ENCODE measurements at regions not wholly inside any gene's neighbourhood (a gene's known extent, or its start where the extent isn't known, plus 50 kb on each side); places are given as distances from the start of the nearest gene placed in this dataset.
A peak's percentile ranks its signal among the peaks of the same experiment; 100 is the strongest.

DNA sequence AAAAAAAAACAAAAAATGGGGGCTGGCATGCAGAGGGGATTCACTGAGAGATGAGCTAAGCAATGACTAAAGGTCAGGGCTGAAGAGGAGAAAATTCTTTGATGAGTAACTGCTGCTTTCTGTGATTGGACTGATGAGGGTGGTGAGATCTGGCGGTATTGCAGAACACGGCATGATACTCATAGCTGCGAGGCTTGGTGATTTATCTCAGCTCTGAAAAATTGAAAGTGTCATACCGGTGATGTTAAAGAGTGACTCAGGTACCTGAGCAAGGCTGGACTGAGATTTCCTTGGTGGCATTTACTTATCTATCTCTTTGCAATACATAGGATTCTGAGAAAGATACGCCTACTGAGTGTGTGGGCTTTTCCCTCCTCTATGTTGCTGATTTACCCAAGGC, 204.1 kb upstream of the DDX53 start:
- no peak for DNase-seq (ENCODE audit: low spot score)
- Mint-ChIP-seq H3K4me1 (ENCODE audit: unreplicated experiment) (peaks cover 2% of the 10 kb centered on the region), H3K4me3 (ENCODE audit: unreplicated experiment) (no peak overlapping the region), H3K27me3 (ENCODE audit: unreplicated experiment) (no peaks in the 10 kb centered on the region), H3K27ac (ENCODE audit: unreplicated experiment) (no peak overlapping the region), H3K36me3 (ENCODE audit: low read depth, unreplicated experiment) (no peaks in the 10 kb centered on the region), H3K9me3 (ENCODE audit: unreplicated experiment) (no peaks in the 10 kb centered on the region)
- TF ChIP-seq, protein P1, sequence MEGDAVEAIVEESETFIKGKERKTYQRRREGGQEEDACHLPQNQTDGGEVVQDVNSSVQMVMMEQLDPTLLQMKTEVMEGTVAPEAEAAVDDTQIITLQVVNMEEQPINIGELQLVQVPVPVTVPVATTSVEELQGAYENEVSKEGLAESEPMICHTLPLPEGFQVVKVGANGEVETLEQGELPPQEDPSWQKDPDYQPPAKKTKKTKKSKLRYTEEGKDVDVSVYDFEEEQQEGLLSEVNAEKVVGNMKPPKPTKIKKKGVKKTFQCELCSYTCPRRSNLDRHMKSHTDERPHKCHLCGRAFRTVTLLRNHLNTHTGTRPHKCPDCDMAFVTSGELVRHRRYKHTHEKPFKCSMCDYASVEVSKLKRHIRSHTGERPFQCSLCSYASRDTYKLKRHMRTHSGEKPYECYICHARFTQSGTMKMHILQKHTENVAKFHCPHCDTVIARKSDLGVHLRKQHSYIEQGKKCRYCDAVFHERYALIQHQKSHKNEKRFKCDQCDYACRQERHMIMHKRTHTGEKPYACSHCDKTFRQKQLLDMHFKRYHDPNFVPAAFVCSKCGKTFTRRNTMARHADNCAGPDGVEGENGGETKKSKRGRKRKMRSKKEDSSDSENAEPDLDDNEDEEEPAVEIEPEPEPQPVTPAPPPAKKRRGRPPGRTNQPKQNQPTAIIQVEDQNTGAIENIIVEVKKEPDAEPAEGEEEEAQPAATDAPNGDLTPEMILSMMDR (IDR thresholded peaks at IDR 0.05; ENCODE audit: unreplicated experiment), result no peak

DNA sequence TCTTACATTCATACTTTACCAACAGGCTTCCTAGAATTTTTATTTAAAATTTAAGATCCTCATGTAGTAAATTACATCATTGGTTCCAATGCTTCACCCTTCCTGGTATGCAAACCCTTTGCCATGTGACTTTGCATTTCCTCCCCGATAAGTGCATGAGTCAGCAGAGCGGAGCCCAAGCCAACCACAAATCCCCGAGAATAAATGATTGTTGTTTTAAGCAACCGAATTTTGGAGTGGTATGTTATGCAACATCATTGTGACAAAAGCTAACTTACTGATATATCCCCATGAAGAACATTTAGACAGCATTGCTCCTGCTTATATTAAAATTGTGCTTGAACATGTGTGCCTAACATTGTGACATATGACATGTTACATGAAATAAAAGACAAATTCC, 199.4 kb upstream of the DDX53 start:
- H3K36me3 Mint-ChIP-seq (ENCODE audit: low read depth, unreplicated experiment), result no peaks in the 10 kb centered on the region
- H3K4me3 Mint-ChIP-seq (ENCODE audit: unreplicated experiment), result no peak overlapping the region
- DNase-seq (ENCODE audit: low spot score), result no peak
- H3K27ac Mint-ChIP-seq (ENCODE audit: unreplicated experiment), result no peak overlapping the region
- no peaks in the 10 kb centered on the region for H3K9me3 Mint-ChIP-seq (ENCODE audit: unreplicated experiment)
- H3K4me1 Mint-ChIP-seq (ENCODE audit: unreplicated experiment), result peaks cover 2% of the 10 kb centered on the region
- TF ChIP-seq, protein P1 (IDR thresholded peaks at IDR 0.05; ENCODE audit: unreplicated experiment), result no peak
- H3K27me3 Mint-ChIP-seq (ENCODE audit: unreplicated experiment), result no peaks in the 10 kb centered on the region

DNA sequence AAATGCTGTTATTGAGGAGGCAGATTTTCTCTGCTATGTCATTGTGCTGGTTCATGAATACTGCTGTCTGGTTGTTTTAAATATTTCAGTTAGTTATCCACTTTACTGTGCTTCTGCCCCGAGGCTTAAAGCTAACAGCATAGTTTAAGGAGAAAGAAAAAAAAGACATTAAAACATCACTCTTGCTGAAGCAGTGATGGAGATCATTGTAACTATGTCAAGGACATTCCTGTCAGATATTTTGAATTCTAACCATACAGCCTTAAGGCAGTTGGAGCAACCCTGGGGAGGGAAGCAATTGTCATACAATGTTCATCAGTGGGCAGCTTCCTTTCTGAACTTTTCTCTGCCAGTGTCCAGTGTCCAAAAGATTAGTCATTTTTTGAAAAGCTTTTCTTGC, 199.0 kb upstream of the DDX53 start:
- H3K4me1 Mint-ChIP-seq (ENCODE audit: unreplicated experiment), result peaks cover 2% of the 10 kb centered on the region
- H3K27ac Mint-ChIP-seq (ENCODE audit: unreplicated experiment), result no peak overlapping the region
- H3K9me3 Mint-ChIP-seq (ENCODE audit: unreplicated experiment), result no peaks in the 10 kb centered on the region
- TF ChIP-seq, protein P1 (IDR thresholded peaks at IDR 0.05; ENCODE audit: unreplicated experiment), result no peak
- no peak for DNase-seq (ENCODE audit: low spot score)
- no peak overlapping the region for H3K4me3 Mint-ChIP-seq (ENCODE audit: unreplicated experiment)
- no peaks in the 10 kb centered on the region for H3K27me3 Mint-ChIP-seq (ENCODE audit: unreplicated experiment)
- no peaks in the 10 kb centered on the region for H3K36me3 Mint-ChIP-seq (ENCODE audit: low read depth, unreplicated experiment)

DNA sequence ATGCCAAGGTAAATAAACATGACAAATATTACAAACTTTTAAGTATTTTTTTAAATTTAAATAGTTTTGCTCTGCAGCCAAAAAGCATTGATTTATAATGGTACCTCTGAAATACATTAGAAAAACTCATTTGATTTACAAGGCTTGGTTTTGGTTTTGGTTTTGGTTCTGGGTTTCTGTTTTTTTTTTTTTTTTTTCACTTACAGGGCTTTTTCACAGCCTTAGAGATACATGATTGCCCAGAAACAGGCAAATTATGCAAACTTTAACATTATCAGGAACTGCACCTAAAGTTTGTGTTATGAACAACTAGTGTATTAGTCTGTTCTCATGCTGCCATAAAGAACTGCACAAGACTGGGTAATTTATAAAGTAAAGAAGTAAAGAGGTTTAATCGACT, 196.4 kb upstream of the DDX53 start:
- Mint-ChIP-seq H3K27me3 (ENCODE audit: unreplicated experiment) (no peaks in the 10 kb centered on the region), H3K27ac (ENCODE audit: unreplicated experiment) (peak overlapping the region; percentile 24)

DNA sequence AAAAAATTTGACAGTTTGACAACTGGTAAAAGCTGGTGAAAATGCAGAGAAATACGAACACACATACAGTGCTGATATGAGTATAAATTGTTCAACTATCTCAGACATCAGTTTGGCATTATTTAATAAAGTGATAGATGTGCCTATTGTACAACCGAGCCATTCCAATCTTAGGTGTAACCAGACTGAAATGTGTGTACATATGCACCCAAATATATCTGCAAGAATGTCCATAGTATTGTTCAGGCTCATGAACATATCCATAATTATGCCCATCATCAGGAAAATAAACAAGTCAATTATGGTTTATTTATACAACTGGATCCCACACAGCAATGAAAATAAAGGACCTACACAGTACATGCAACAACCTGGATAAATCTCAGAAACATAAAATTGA, 188.9 kb upstream of the DDX53 start:
- Mint-ChIP-seq H3K4me1 (ENCODE audit: unreplicated experiment) (no peaks in the 10 kb centered on the region), H3K9me3 (ENCODE audit: unreplicated experiment) (no peaks in the 10 kb centered on the region), H3K36me3 (ENCODE audit: low read depth, unreplicated experiment) (no peaks in the 10 kb centered on the region), H3K4me3 (ENCODE audit: unreplicated experiment) (no peak overlapping the region), H3K27ac (ENCODE audit: unreplicated experiment) (no peak overlapping the region), H3K27me3 (ENCODE audit: unreplicated experiment) (no peaks in the 10 kb centered on the region)
- no peak for DNase-seq (ENCODE audit: low spot score)
- TF ChIP-seq, protein P1 (IDR thresholded peaks at IDR 0.05; ENCODE audit: unreplicated experiment), result no peak

More for the DNA sequence above, 196.4 kb upstream of the DDX53 start:
- Mint-ChIP-seq H3K4me3 (ENCODE audit: unreplicated experiment) (no peak overlapping the region), H3K36me3 (ENCODE audit: low read depth, unreplicated experiment) (no peaks in the 10 kb centered on the region), H3K4me1 (ENCODE audit: unreplicated experiment) (no peaks in the 10 kb centered on the region), H3K9me3 (ENCODE audit: unreplicated experiment) (no peaks in the 10 kb centered on the region)
- no peak for DNase-seq (ENCODE audit: low spot score)
- TF ChIP-seq, protein P1 (IDR thresholded peaks at IDR 0.05; ENCODE audit: unreplicated experiment), result no peak

Measured in endothelial cell (in vitro differentiated cells).